HG03520 (cell line): ENCODE measurements at regions not wholly inside any gene's neighbourhood (a gene's known extent, or its start where the extent isn't known, plus 50 kb on each side); places are given as distances from the start of the nearest gene placed in this dataset.

Source experiments
- ATAC-seq: cut with Tn5 transposase; IDR thresholded peaks from one replicate; pipeline ENCODE4 v1.9.1; 2021; ENCODE audit warnings: mild to moderate bottlenecking, moderate library complexity; ENCODE audit not compliant: unreplicated experiment

GRCh38 chr12:126337556-126338441 lies 1272.6 kb downstream of the AACS start:
- no peak for ATAC-seq

DNA sequence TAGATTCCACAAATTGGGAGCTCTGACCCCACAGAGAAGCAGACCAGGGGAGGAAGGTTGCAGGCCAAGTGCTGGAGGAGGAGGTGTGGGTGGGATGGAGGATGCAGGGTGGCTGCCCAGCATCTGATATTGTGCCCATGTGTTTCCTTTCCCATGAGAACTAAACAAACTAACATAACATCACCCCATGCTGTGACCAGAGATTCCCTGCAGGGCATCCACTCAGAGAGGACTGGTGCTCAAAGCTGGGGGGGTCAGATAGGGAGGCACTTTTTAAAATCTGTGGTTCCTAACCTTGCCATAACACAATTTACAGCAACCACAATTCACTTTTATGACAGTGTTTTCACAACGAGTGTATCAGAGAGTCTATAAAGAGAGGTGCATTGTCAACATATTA lies 1277.6 kb downstream of the AACS start:
- no peak for ATAC-seq

DNA sequence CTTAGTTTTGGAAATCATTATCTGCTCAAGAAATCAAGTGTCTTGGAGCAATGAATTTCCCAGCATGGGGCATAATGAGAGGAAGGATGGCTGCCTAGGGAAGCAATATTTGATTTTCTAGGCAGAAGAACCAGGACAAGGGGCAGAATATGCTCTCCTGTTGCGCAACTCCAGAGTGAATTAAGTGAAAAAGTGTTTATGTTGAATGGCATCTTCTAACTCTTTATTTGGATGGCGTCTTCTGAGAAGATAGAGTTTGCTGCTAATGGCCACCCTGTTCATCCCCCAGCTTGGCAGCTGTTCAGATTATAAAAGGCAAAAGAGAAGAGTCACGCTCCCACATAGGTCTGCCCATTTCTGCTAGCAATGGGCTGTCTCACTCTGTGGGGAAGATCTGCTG lies 1278.1 kb downstream of the AACS start:
- no peak for ATAC-seq

DNA sequence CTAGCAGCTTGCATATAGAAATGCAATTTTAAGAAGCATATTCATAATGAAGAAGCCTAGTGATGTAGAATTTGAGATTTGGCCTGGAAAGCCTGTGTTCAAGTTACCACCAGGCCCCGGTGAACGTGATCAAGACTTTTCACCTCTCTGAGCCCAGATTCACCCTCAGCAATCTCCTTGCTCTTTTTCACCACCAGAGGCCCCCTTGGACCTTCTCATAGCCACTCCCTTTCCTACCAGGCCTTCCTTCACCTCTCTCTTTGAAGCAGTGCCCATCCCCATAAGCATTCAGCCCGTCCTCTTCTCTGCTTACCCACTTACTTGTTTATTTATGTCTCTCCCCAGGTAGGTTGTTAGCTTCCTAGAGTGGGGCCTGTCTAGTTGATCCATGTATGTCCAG lies 1280.9 kb downstream of the AACS start:
- ATAC-seq, result no peak

GRCh38 chr12:126347421-126347820 lies 1282.2 kb downstream of the AACS start:
- ATAC-seq, result no peak

GRCh38 chr12:126349383-126349782 lies 1284.1 kb downstream of the AACS start:
- no peak for ATAC-seq

GRCh38 chr12:126353604-126354003 lies 1288.4 kb downstream of the AACS start:
- ATAC-seq, result no peak

DNA sequence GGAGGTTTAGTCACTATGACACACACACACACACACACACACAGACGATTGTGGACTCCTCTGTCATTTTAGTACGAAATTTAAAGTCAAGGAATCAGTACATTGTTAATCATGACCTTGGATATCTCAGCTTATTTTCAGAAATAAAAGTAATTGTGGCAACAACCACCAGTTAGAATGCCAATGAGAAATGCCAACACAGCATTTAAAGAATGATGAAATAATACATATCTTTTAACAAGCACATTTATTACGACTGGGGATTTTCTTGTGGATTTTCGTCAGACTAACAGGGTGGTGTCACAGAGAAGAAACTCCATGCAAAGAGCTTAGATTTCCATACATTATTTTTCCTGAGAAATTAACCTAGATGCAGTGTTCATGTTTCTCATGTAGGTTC lies 1289.4 kb downstream of the AACS start:
- ATAC-seq, result no peak

GRCh38 chr12:126355346-126355745 lies 1290.1 kb downstream of the AACS start:
- no peak for ATAC-seq

GRCh38 chr12:126358806-126359205 lies 1293.6 kb downstream of the AACS start:
- ATAC-seq, result no peak

DNA sequence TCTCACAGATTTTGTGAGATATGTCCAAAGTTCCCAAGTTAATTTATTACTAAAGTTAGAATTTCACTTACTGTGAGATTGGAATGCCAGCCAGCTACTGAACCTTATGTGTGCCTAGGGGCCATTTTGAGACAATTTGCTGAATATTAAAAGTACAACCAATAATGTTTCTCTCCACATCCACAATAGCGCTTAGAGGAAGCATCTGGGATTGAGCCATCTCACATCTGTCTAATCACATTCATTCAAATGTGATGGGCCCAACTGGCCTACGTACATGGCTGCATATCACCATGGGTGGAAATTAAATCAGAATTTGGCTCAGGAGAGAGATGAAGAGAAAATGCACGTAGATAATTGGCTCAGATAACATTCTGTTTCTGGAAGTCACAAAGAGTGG lies 1294.0 kb downstream of the AACS start:
- ATAC-seq, result no peak

GRCh38 chr12:126361804-126362203 lies 1296.6 kb downstream of the AACS start:
- no peak for ATAC-seq

DNA sequence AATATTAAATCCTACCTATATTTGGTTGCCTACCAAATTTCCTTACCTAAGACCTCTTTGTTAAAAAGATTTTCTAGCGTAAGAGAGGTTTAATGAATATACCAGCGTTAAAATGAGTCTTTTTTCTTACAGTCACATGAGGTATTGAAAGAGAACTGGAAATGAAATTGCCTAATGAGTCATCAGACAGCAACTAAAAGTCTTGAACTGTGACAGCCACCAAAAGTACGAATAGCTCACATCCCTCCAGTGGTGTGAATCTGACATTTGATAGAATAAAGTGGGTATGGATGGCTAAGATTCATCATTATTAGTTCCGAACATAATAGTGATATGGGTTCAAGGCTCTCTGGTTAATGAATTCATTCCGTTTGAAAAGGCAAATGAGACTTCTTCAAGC lies 1297.3 kb downstream of the AACS start:
- ATAC-seq, result no peak

DNA sequence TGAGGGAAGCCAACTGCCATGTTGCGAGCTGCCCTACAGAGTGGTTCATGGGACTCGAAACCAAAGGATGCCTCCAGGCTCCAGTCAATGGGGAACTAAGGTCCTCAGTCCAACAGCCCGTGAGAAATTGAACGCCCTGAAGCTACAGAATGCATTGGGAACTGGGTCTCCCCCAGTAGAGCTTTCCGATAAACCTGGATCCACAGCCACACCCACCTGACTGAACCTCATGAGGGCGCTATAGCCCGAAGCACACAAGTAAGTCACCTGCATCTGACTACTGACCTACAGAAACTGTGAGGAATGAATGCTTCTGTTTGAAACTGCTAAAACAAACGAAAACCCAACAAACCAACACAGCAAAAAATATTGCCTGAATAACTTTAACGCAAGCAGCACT lies 1297.7 kb downstream of the AACS start:
- ATAC-seq, result no peak

- no peak for ATAC-seq
Observed at GRCh38 chr12:126369487-126370463, 1304.5 kb downstream of the AACS start.

GRCh38 chr12:126383506-126383905 lies 1318.3 kb downstream of the AACS start:
- no peak for ATAC-seq

- no peak for ATAC-seq
Observed at GRCh38 chr12:126384026-126384564, 1318.9 kb downstream of the AACS start.

DNA sequence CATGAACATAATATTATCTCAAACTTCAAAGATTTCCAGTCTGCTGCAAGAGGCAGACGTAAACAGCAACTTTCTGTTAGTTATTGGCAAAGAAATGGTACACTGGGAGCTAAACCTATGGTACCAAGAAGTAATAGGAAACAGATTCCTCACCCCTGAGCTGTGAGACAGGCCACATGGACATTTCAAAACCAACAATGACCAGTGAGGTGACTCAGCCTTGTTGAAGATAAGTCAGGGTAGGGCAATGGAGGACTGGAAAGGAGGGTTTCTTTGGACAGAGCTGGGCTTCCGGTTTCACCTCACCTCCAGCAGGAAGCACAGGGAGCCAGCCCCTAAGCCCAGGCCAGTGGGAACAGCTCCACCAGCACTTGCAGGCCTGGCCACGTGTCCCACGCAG lies 1320.5 kb downstream of the AACS start:
- no peak for ATAC-seq

GRCh38 chr12:126389220-126389841 lies 1324.1 kb downstream of the AACS start:
- ATAC-seq, result no peak

- ATAC-seq, result no peak
Observed at GRCh38 chr12:126389961-126390360, 1324.7 kb downstream of the AACS start.

- no peak for ATAC-seq
Observed at GRCh38 chr12:126390969-126391566, 1325.8 kb downstream of the AACS start.
